HG02588 (cell line): ENCODE measurements at regions not wholly inside any gene's neighbourhood (a gene's known extent, or its start where the extent isn't known, plus 50 kb on each side); places are given as distances from the start of the nearest gene placed in this dataset.

ENCODE experiments used
- ATAC-seq: cut with Tn5 transposase; IDR thresholded peaks from one replicate; pipeline ENCODE4 v1.9.1; 2021; ENCODE audit warnings: mild to moderate bottlenecking, moderate library complexity; ENCODE audit not compliant: unreplicated experiment

- ATAC-seq = no peak
Measured at GRCh38 chr2:385061-385460, 97.2 kb upstream of the ALKAL2 start.

- ATAC-seq = no peak
Measured at GRCh38 chr2:383888-384287, 96.0 kb upstream of the ALKAL2 start.

GRCh38 chr2:383178-383577 is 95.3 kb upstream of the ALKAL2 start:
- no peak for ATAC-seq

GRCh38 chr2:382728-383022 is 94.8 kb upstream of the ALKAL2 start:
- ATAC-seq = no peak

GRCh38 chr2:381941-382727 is 94.2 kb upstream of the ALKAL2 start:
- no peak for ATAC-seq

- no peak for ATAC-seq
Measured at GRCh38 chr2:381181-381580, 93.3 kb upstream of the ALKAL2 start.

GRCh38 chr2:380772-381171 is 92.9 kb upstream of the ALKAL2 start:
- ATAC-seq = no peak

- no peak for ATAC-seq
Measured at GRCh38 chr2:380221-380620, 92.3 kb upstream of the ALKAL2 start.

GRCh38 chr2:379778-380177 is 91.9 kb upstream of the ALKAL2 start:
- ATAC-seq = no peak

GRCh38 chr2:378364-378763 is 90.5 kb upstream of the ALKAL2 start:
- no peak for ATAC-seq

- no peak for ATAC-seq
Measured at GRCh38 chr2:377414-377813, 89.5 kb upstream of the ALKAL2 start.

GRCh38 chr2:375956-376307 is 88.0 kb upstream of the ALKAL2 start:
- ATAC-seq = no peak

GRCh38 chr2:375270-375955 is 87.5 kb upstream of the ALKAL2 start:
- no peak for ATAC-seq

- no peak for ATAC-seq
Measured at GRCh38 chr2:368386-368785, 80.5 kb upstream of the ALKAL2 start.

- ATAC-seq = no peak
Measured at GRCh38 chr2:367246-367645, 79.4 kb upstream of the ALKAL2 start.

GRCh38 chr2:366706-367105 is 78.8 kb upstream of the ALKAL2 start:
- ATAC-seq = no peak

GRCh38 chr2:365367-366275 is 77.7 kb upstream of the ALKAL2 start:
- ATAC-seq = no peak

GRCh38 chr2:363824-364470 is 76.1 kb upstream of the ALKAL2 start:
- ATAC-seq = no peak

GRCh38 chr2:362924-363323 is 75.0 kb upstream of the ALKAL2 start:
- ATAC-seq = no peak

- ATAC-seq = no peak
Measured at GRCh38 chr2:360124-360523, 72.2 kb upstream of the ALKAL2 start.

- no peak for ATAC-seq
Measured at GRCh38 chr2:359047-359446, 71.2 kb upstream of the ALKAL2 start.
